SKM-1 treated with dmso at 0.1 percent for 144 hours (cell line): ENCODE measurements at regions not wholly inside any gene's neighbourhood (a gene's known extent, or its start where the extent isn't known, plus 50 kb on each side); places are given as distances from the start of the nearest gene placed in this dataset.

Experiments used
- DNase-seq: peaks from one replicate; lab custom pipeline; 2025; ENCODE audit not compliant: unreplicated experiment; lab: John Stamatoyannopoulos, UW

DNA sequence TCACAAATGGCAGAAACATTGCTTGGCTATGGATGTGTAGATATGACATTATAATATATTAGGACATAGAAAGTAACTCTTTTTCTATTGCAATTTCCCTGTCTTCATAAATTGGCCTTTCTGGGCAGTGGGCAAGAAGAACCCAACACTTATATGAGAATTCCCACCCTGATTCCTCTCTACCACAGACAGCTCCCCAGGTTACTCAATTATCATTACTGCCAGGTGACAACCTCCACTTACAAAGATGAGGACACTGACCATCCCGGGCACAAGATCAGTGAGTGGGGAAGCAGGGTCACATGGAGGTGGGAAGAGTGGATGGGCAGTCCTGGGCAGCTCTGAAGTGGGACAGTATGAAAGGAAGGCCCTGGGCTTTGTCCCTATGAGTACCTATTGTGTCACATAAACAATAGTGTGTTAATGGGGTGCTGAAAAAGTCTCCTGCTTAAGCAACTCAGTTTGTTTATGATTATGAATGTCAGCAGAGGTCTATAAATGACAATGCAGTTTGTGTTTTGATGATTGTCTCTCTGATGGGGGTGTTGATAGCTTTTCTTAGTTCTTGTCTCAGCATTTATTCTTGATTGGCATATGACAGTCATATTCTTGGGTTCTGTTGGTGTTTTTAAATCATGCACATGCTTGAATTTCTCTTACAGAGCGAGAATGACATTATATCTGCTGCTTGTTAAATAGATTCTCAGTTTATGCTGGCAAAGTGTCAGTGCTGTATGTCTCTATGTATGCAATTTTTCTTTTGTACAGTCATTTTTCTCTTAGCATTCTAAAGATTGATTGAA, 99.9 kb downstream of the SLIT2 start:
- DNase-seq: no peak

DNA sequence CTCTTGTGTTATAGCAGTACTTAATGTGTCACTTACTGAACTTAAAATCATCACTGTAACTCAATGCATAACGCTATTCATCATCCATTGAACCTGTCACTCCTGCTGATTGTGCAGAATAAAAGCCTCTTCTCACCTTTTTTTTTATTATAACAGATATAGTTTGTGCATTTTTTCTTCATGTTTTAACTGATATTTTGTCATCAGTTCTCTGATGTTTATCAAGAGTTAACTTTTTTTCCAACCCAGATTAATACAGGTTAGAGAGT, 100.4 kb downstream of the SLIT2 start:
- no peak for DNase-seq

DNA sequence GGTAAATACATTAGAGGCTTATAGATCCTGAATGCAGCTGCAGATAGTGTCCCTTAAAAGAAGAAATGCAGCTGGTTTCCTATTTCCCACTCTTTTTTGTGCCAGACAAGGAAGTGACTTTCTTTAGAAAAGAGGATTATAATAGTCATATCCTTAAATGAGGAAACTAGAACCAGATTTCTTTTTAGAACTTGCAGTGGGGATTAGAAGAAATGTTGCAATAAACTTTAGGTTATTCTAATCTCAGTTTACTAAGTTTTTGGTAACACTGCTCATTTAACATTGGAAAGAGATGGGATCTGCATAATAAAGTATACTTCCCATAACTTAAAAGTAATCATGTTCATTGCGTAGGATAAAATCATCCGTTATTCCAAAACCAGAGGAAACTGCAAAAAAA, 101.9 kb downstream of the SLIT2 start:
- no peak for DNase-seq

DNA sequence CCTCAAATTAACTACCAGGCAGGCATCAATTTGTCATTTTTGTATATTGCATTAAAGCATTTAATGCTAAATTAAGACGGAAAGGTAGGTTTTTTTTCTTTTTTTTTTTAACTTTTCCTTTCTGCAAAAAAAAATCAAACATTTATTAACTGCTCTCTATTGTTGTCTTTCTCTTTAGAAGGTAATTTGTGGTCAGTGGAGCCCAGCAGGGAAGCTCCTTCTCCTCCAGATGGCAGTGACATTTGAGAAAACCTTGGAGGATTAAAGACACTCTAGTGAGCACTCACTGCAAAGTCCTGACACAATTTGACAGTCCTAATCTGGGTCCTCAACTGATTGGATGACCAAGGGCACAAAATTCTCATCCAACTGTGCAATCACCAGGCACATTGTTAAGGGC, 102.4 kb downstream of the SLIT2 start:
- no peak for DNase-seq

DNA sequence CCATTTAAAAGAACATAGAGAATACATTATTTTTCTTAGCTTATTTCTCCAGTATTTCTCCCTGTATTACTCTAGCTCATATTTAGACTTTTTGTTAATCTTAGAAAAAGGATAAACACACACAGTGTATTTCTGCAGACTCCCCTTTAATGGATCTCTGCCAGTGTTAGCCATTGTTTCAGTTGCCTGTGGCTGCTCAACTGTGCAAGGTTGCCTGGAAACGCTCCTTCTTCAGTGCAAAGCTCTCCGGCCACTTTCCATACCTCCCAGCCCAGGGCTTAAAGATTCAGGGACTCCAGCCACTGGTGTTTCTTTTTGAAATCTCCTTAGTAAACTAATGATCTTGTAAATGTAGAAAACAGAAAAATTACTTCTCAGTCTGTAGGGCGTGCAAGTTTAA, 104.9 kb downstream of the SLIT2 start:
- DNase-seq: no peak

DNA sequence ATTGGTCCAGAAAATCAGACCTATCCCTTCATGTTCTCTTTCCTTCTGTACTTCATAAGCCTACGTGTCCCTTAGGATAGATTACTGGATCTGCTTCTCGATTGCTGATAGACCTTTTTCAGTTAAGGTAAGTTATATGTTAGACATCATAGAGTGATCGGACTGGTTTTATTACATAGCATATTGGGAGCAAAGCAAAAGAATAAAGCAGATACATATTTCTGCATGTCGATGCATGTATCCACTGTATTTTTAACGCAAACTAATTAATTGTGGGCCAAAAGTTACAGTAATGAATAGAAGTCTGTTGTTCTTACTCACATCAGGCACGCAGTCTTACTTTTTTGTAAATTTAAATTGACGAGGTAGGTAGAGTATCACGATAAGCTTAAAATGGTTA, 106.4 kb downstream of the SLIT2 start:
- no peak for DNase-seq

DNA sequence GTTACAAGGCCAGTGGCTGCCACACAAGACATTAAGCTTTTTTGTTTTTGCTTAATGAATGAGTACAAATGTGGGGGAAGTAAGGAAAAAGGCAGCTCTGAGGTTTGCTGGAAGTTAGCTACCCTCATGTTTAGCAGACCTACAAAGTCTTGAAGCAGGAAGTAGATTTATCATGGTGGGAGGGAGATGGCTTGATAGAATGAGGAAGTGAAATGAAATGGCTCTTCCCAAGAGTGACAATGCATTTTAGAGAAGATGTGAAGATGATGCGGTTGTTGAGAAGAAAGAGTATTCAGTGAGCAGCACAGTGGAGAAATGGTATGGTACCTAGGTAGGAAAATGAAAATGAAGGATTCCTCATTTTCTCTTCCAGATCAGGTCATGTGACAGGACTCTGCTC, 108.0 kb downstream of the SLIT2 start:
- DNase-seq: peak; percentile 66

DNA sequence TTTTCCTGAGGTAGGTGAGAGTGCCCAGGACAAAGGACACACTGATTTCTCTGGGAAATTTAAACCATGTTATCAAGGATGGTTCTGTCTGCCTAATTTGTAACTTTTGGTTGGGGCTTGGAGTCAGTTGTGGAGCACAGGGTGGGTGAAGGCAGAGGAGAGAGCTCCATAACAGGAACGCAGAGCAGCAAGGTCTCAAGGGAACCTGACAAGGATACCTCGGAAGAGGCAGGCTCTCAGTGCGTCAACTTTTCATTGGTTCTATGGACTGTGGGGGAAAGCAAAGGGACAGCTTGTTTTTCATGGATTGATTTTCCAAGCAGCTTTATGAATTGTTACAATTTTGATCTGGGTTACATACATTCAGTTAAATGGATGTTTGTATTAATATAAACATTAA, 110.4 kb downstream of the SLIT2 start:
- DNase-seq: no peak

DNA sequence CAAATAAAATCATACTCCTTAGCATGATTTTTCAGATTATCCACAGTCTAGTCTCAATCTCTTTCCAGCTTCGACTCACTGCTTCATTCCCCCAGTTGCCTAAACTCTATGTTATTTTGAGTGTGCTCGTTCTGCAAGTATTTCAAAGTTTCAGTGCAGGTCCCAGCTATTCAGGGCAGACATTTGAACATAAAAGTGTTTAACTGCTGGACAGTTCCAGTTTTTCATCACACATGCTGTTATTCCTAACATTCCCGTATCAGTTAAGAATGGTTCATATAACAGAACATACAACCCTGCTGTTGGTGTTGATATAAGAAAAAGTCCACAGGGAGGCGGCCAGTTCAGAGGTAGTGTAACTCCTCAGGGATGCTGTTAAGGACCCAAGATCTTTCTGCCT, 113.3 kb downstream of the SLIT2 start:
- no peak for DNase-seq

DNA sequence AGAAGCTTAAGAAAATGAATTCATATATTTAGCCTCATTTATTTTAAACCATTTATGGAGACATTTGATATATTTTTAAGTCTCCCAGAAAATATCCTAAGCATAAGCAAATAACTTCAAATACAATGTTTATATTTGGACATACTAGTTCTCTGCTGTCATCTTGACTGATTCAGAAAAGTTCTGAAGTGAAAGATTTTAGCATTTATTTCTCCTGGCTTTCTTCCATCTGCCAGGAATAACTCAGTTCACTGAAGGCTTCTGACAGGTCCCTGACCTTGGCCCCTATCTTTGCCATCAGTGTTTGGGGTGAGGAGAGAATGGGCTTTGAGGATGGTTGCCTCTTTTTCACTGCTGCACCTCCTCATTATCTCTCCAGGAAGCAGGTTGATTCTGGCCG, 115.7 kb downstream of the SLIT2 start:
- DNase-seq: no peak

DNA sequence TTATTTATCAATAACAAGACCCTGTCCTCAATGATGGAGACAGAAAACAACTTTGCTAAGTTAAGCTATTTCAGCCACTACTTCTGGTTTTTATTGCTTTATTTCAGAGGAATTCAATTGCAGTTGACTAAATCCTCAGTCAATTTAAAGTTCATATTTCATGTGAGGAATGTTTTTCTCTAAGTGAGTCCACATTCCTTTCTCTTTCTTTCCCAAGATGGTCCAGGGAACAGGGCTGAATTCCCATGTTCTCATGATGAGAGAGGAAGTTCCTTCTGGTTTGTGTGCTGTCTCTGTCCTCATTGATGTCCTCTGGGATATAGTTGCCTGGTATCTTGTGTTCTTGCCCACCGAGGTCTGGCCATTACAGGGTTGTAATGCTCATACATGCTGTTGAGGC, 117.2 kb downstream of the SLIT2 start:
- DNase-seq: no peak

DNA sequence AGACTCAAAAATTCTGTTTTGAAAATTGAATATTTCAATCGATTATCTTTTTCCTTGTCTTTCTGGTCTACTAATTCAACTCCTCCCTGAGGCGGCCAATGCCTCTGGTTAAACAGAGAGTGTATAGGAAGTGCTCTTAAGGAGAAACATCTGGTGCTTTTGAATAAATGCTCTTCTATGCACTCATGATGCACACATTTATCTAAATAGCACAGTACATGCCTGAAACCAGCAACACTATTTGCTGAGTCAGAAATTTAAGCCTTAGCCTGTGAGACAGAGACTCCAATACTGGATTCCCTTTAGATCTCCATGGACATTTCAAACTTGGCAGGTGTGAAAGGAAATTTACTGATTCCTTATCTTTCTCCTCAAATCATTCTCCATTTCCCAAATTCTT, 118.6 kb downstream of the SLIT2 start:
- no peak for DNase-seq

DNA sequence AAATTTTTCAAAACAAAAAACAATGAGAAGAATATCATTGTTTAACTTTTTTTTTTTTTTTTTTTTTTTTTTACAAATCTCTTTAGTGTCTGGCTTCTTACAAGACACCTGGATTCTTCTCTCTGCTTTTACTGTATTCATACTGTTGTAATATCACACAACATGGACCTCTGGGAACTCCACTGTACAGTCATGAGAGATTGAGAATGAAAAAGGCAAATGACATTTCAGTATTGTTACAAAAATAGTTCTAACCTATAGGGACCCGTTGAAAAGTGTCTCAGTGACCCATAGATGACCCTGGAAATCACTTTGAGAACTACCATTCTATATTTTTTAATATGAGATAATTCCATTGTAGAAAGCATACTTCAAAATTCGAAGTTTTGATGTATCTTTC, 124.4 kb downstream of the SLIT2 start:
- DNase-seq: no peak

DNA sequence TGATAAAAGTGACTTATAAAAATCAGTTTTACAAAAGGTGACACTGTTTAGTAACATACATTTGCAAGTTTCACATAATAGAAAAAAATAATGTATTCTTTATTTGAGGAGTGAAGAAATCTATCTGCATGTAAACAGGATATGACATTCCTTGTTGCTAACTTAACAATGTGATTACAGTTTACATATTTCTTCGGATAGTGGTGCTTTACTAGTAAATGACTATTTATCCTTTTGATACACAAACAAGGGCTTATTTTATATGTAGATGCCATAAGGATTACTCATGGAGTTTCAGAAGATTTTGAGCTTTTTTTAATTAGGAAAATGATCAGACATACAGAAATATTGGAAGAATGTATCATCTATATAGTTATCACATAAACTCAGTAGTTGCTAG, 126.5 kb downstream of the SLIT2 start:
- no peak for DNase-seq

DNA sequence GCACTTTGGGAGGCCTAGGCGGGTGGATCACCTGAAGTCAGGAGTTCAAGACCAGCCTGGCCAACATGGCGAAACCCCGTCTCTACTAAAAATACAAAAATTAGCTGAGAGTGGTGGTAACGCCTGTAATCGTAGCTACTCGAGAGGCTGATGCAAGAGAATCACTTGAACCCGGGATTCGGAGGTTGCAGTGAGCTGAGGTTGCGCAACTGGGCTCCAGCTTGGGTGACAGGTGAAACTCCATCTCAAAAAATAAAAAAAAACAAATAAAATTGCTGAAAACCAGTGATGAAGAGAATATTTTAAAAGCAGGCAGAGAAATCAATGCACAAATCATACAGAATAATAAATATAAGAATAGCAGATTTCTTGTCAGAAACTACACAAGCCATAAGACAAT, 129.3 kb downstream of the SLIT2 start:
- no peak for DNase-seq

DNA sequence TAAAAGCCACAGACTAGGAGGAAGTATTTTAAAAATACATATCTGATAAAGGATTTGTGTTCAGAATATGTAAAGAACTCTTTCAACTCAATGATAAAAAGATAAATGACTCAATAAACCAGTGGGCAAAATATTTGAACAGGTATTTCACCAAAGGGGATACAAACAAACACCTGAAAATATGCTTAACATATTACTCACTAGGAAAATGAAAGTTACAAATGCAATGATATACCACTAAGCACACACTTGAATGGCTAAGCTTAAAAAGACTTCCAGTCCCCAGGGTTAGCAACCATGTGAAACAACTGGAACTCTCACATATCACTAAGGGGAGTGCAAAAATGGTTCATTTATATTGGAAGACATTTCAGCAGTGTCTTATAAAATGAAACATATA, 131.6 kb downstream of the SLIT2 start:
- no peak for DNase-seq

DNA sequence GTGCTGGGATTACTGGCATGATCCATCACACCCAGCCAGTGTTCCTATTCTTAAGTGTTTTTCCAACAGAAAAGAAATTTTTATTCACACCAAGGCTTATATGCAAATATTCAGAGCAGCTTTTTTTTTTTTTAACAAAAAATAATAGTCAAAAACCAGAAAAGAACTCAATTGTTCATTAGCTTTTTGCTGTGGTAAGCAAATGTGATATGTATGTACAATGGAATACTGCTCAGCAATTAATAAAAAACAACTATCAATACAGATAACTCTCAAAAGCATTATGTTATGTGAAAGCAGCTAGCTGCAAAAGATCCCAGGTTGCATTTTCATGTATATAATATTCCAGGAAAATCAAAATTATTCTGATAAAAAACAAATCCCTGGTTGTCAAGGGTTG, 132.3 kb downstream of the SLIT2 start:
- DNase-seq: no peak

DNA sequence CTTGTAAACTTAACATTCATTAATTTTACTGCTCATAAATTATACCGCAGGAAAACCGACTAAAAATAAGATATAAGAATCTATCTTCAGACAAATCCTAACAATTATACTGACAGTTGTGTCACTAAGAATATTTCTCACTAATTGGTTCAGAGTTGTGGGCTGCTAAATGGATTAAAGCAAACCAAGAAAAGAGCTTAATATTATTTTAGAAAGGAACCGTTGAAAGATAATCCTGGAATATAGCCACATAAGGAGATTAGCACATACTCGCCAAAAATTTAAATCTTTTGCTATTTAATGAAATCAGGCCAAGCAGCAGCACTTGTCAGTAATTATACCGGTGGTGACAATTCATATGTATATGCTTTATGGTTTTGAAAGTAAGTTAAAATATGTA, 132.8 kb downstream of the SLIT2 start:
- no peak for DNase-seq

DNA sequence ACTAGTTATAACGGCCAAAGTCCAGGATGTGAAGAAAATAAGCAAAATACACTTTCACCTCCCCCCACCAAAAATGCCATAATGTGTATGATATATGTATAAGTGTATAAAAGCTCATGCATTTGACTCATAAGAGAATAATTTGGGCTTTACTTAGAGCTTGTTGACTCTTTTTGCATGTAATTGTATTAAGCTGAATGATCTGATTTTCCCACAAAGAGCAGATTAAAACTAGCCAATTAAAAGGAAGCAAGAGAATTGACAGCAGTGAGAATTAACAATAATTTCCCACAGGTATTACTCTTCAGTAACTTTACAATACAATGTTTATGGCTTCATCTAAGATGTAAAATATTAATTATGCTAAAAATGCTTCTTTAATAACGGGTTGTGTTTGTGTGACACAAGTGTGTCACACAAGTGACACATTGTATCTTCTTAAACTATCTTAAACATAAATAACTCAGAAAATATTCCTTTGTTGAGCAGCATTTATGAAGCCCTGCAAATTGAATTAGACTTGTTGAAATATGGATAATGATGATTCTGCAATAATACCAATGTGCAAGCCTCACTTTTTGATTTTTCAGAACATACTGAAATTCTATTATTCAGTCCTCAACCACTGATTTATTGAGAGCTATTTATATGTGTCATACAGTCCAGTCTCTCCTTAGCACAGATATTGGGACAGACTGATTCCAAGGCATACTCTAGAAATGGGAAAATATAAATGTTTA, 134.5 kb downstream of the SLIT2 start:
- no peak for DNase-seq

DNA sequence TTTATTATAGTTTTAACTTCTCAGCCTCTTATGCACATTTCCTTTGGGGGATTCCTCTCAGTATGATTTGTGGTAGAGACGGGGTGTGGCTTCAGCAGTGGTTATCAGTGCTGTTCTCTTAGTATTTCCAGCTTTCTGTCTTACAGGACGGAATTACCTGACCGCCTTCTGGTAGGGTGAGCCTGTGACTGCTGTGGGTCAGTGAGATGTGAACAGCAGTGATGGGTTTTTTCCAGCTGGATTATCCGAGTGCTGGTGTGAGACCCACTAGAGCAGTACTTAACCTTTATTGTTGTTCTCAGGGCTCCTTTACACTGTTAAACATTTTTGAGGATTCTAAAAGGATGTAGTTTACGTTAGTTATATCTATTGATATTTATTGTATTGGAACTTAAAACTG, 135.2 kb downstream of the SLIT2 start:
- no peak for DNase-seq

DNA sequence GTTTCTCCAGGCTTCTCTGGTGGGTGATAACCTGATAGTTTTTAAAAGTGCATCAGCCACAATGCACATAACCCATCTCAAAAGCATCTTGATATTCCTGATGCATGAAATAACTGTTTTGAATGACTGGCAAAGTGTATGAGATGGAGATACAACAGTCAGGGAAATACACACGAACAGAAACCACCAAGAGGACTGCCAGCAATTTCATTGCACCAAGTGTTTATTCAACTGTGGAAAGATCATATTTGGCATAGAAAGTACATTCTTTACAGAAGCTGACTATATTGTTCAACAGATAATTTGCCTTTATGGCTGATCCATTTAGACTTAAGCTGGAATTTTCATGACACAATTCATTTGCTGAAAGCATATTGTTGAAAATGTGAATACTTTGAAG, 139.5 kb downstream of the SLIT2 start:
- no peak for DNase-seq

DNA sequence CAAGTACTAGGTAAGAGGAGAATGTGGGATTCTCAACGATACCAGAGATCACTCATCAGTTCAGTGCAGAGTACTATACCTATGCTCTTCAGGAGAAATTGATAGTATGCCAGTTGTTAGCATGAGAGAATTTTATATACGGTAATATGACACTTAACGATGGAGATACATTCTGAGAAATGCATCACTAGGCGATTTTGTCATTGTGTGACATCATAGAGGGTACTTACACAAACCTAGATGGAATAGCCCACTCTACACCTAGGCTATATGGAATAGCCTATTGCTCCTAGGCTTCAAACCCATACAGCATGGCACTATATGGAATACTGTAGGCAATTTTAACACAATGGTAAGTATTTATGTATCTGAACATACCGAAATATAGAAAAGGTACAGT, 140.2 kb downstream of the SLIT2 start:
- DNase-seq: no peak

DNA sequence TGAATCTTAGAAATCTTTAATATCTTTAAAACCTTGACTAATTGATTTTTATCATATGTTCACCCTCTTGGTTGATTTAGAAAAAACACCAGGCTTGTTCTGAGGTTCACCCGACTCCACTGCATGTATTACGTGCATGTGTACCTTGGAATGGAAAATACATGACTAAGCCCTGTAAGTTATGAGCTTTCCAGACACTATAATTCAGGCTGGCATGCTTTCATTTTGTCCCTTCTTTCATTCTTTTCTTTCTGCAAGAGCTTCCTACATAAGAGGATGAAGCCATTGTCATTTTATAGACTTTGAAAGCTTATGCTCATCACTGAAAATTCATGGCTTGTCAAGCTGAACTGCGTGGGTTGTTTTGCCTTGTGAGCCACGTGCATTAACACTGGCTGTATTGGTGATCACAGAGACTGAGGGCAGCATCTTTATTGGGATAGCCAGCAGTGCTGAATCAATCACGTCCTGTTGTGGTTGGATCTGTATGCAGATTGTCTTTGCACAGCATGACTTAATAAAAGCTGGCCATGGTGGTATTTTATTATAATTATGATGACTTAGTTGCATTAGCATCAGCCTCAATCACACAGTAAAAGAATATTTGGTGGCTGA, 141.9 kb downstream of the SLIT2 start:
- no peak for DNase-seq
